A673 (cell line): ENCODE measurements at regions not wholly inside any gene's neighbourhood (a gene's known extent, or its start where the extent isn't known, plus 50 kb on each side); places are given as distances from the start of the nearest gene placed in this dataset.

Source experiments
- BruUV-seq: library from RNA; stranded (reverse); fragments of 400-500 nt; replicated peaks from 2 replicates; lab custom pipeline; 2021; lab: Mats Ljungman, UMichigan
- CTCF ChIA-PET: fragments of 300-600 bp; sonication (Branson Sonifier 250); formaldehyde crosslinking; loops from one replicate; lab custom pipeline; 2022; ENCODE audit warnings: antibody characterized with exemption; lab: Charles Lee
- POLR2A ChIA-PET: fragments of 300-600 bp; sonication (Branson Sonifier 250); formaldehyde crosslinking; loops from one replicate; lab custom pipeline; 2022; ENCODE audit warnings: antibody characterized with exemption; ENCODE audit not compliant: low non-redundant PET; lab: Charles Lee
- DNase-seq: peaks from one replicate; pipeline ENCODE4 v3.0.0-alpha.2; 2015; ENCODE audit warnings: low spot score
- H3K27ac ChIP-seq: fragments of 200-600 bp; sonication (generic); 2 replicates; pipeline ENCODE4 v1.5.1; 2016; ENCODE audit warnings: mixed run types, low read depth, mild to moderate bottlenecking, mixed read lengths, antibody characterized with exemption, low read length; ENCODE audit not compliant: poor library complexity, severe bottlenecking
- H3K27me3 ChIP-seq: fragments of 200-600 bp; sonication (generic); replicated peaks from 2 replicates; pipeline ENCODE4 v1.6.1; 2017; ENCODE audit warnings: mixed run types, low read depth, mild to moderate bottlenecking, mixed read lengths, antibody characterized with exemption, low read length; ENCODE audit not compliant: insufficient read depth, poor library complexity
- H3K36me3 ChIP-seq: fragments of 200-600 bp; sonication (generic); 2 replicates; pipeline ENCODE4 v1.6.1; 2016; ENCODE audit warnings: mixed run types, mild to moderate bottlenecking, mixed read lengths, antibody characterized with exemption, low read length; ENCODE audit not compliant: insufficient read depth, poor library complexity, severe bottlenecking
- H3K4me1 ChIP-seq: fragments of 200-600 bp; sonication (generic); 2 replicates; pipeline ENCODE4 v1.6.1; 2017; ENCODE audit warnings: mixed run types, mild to moderate bottlenecking, mixed read lengths, antibody characterized with exemption, low read length; ENCODE audit not compliant: insufficient read depth, poor library complexity, severe bottlenecking
- H3K4me3 ChIP-seq: fragments of 200-600 bp; sonication (generic); 2 replicates; pipeline ENCODE4 v1.5.1; 2016; ENCODE audit warnings: low read depth, mixed run types, mild to moderate bottlenecking, mixed read lengths, low read length; ENCODE audit not compliant: poor library complexity, severe bottlenecking
- H3K9me3 ChIP-seq: fragments of 200-600 bp; sonication (generic); 2 replicates; pipeline ENCODE4 v1.6.1; 2016; ENCODE audit warnings: mixed run types, low read depth, mild to moderate bottlenecking, mixed read lengths, antibody characterized with exemption, low read length; ENCODE audit not compliant: poor library complexity, severe bottlenecking
- EZH2 ChIP-seq: fragments of 200-600 bp; sonication (generic); IDR thresholded peaks from 2 replicates; pipeline ENCODE4 v1.6.1; 2017; ENCODE audit warnings: borderline replicate concordance, low read depth, mild to moderate bottlenecking, mixed read lengths, antibody characterized with exemption, low read length; ENCODE audit not compliant: poor library complexity, severe bottlenecking
- intact Hi-C: fragments of 100-400 bp; cut with micrococcal nuclease; formaldehyde crosslinking; loops from one replicate; pipeline ENCODE4 v1.10.0; 2022; ENCODE audit not compliant: unreplicated experiment
- TF ChIP-seq, protein P1 (sequence below): fragments of 300-800, 200-600 bp; sonication (generic); conservative IDR thresholded peaks from 2 replicates; pipeline ENCODE4 v1.5.1; 2017; ENCODE audit warnings: low read depth, mild to moderate bottlenecking, antibody characterized with exemption, low read length, moderate library complexity, mixed read lengths

DNA sequence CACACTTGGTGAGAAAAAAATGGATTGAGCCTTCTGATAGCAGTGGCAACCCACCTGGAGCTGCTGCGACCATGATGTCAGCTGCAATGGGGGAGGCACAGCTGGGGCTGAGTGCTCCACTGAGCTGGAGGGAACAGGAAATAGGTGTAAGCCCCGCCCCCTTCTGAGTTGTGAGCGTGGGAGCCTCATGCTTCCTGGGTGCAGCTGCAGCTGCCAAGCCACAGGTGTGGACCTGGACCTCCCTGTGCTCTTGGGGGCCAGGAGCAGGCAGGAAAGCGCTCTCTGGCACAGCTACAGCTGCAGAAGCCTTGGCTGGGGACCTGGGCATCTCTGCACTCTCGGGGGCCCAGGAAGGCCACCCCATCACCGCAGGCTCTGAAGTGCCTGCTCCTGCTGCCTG is 970.6 kb downstream of the DCDC2C start:
- H3K4me1 ChIP-seq: peaks cover 9% of the 10 kb centered on the region
- ChIA-PET POLR2A (no interaction called here), CTCF (no interaction called here)
- H3K9me3 ChIP-seq: no peaks in the 10 kb centered on the region
- no peaks in the 10 kb centered on the region for H3K36me3 ChIP-seq
- DNase-seq: no peak
- no peak overlapping the region for H3K27ac ChIP-seq
- intact Hi-C loops: no loop called here
- H3K27me3 ChIP-seq: no peaks in the 10 kb centered on the region
- no TSS peak for BruUV-seq
- H3K4me3 ChIP-seq: no peak overlapping the region
- no peak for TF ChIP-seq EZH2
- TF ChIP-seq, protein P1, sequence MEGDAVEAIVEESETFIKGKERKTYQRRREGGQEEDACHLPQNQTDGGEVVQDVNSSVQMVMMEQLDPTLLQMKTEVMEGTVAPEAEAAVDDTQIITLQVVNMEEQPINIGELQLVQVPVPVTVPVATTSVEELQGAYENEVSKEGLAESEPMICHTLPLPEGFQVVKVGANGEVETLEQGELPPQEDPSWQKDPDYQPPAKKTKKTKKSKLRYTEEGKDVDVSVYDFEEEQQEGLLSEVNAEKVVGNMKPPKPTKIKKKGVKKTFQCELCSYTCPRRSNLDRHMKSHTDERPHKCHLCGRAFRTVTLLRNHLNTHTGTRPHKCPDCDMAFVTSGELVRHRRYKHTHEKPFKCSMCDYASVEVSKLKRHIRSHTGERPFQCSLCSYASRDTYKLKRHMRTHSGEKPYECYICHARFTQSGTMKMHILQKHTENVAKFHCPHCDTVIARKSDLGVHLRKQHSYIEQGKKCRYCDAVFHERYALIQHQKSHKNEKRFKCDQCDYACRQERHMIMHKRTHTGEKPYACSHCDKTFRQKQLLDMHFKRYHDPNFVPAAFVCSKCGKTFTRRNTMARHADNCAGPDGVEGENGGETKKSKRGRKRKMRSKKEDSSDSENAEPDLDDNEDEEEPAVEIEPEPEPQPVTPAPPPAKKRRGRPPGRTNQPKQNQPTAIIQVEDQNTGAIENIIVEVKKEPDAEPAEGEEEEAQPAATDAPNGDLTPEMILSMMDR: no peak

DNA sequence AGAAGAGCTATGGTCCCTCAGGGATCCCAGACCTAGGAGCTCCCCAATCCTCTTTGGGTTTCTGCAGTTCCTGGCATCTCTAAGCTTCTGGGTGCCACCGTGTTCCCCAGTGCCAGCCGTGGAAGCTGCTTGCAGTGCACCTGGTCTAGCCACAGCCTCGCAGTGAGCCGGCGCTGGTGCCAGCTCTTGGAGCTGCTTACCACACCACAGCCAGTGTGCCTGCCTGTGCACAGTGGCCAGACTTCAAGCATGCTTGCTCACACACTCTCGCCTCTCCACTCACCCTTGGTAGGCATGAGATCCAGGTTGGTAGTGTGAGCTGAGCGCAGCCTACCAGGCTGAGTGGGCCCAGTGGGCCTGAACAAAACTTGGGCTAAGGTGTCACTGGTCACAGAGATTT is 971.9 kb downstream of the DCDC2C start:
- Histone ChIP-seq H3K36me3 (no peaks in the 10 kb centered on the region), H3K27me3 (no peaks in the 10 kb centered on the region), H3K4me1 (peaks cover 6% of the 10 kb centered on the region), H3K9me3 (no peaks in the 10 kb centered on the region), H3K27ac (no peak overlapping the region), H3K4me3 (no peak overlapping the region)
- no peak for DNase-seq
- POLR2A ChIA-PET: no interaction called here
- BruUV-seq: no TSS peak
- CTCF ChIA-PET: no interaction called here
- no peak for TF ChIP-seq EZH2
- TF ChIP-seq, protein P1: no peak
- intact Hi-C loops: no loop called here

GRCh38 chr2:4678927-4679326 is 975.6 kb downstream of the DCDC2C start:
- no peak overlapping the region for H3K4me3 ChIP-seq
- H3K4me1 ChIP-seq: no peaks in the 10 kb centered on the region
- TF ChIP-seq, protein P1: no peak
- TF ChIP-seq EZH2: no peak
- H3K27ac ChIP-seq: no peak overlapping the region
- no peaks in the 10 kb centered on the region for H3K27me3 ChIP-seq
- BruUV-seq: no TSS peak
- no peak for DNase-seq
- POLR2A ChIA-PET: no interaction called here
- intact Hi-C loops: no loop called here
- H3K9me3 ChIP-seq: no peaks in the 10 kb centered on the region
- CTCF ChIA-PET: no interaction called here
- no peaks in the 10 kb centered on the region for H3K36me3 ChIP-seq
